Calu3 (cell line): ENCODE measurements at regions not wholly inside any gene's neighbourhood (a gene's known extent, or its start where the extent isn't known, plus 50 kb on each side); places are given as distances from the start of the nearest gene placed in this dataset.

ENCODE experiments used
- BruUV-seq: library from RNA; stranded (reverse); fragments of 400-500 nt; replicated peaks from 2 replicates; lab custom pipeline; 2021; lab: Mats Ljungman, UMichigan
- CTCF ChIA-PET: fragments of 300-600 bp; sonication (Branson Sonifier 250); formaldehyde crosslinking; loops from one replicate; lab custom pipeline; 2022; ENCODE audit warnings: antibody characterized with exemption; lab: Charles Lee
- DNase-seq: peaks from one replicate; pipeline ENCODE4 v3.0.0; 2022
- H3K27ac Mint-ChIP-seq: one replicate; pipeline ENCODE4 v1.8.0; 2022; ENCODE audit warnings: mixed read lengths; ENCODE audit not compliant: unreplicated experiment
- H3K27me3 Mint-ChIP-seq: one replicate; pipeline ENCODE4 v1.8.0; 2022; ENCODE audit warnings: mixed read lengths; ENCODE audit not compliant: unreplicated experiment
- H3K36me3 Mint-ChIP-seq: one replicate; pipeline ENCODE4 v1.8.0; 2022; ENCODE audit warnings: mild to moderate bottlenecking, moderate library complexity, mixed read lengths; ENCODE audit not compliant: insufficient read depth, unreplicated experiment
- H3K4me1 Mint-ChIP-seq: one replicate; pipeline ENCODE4 v1.8.0; 2022; ENCODE audit warnings: mild to moderate bottlenecking, low read depth, mixed read lengths; ENCODE audit not compliant: unreplicated experiment
- H3K4me3 Mint-ChIP-seq: one replicate; pipeline ENCODE4 v1.8.0; 2022; ENCODE audit warnings: mild to moderate bottlenecking, low read depth, moderate library complexity, mixed read lengths; ENCODE audit not compliant: unreplicated experiment
- H3K9me3 Mint-ChIP-seq: one replicate; pipeline ENCODE4 v1.8.0; 2022; ENCODE audit warnings: low read depth, mixed read lengths; ENCODE audit not compliant: unreplicated experiment
- CTCF ChIP-seq: fragments of 200-600 bp; IDR thresholded peaks from one replicate; pipeline ENCODE4 v1.8.0; 2022; ENCODE audit warnings: antibody characterized with exemption; ENCODE audit not compliant: unreplicated experiment
- intact Hi-C: fragments of 100-400 bp; cut with micrococcal nuclease; formaldehyde crosslinking; loops from one replicate; pipeline ENCODE4 v1.10.0; 2022; ENCODE audit not compliant: unreplicated experiment

GRCh38 chr11:80297858-80298632 lies 857.2 kb upstream of the TENM4 start:
- peaks cover 9% of the 10 kb centered on the region for H3K9me3 Mint-ChIP-seq
- peaks cover 6% of the 10 kb centered on the region for H3K4me1 Mint-ChIP-seq
- intact Hi-C loops: no loop called here
- H3K4me3 Mint-ChIP-seq: no peak overlapping the region
- no peak overlapping the region for H3K27ac Mint-ChIP-seq
- CTCF ChIA-PET: no interaction called here
- H3K27me3 Mint-ChIP-seq: no peaks in the 10 kb centered on the region
- no peaks in the 10 kb centered on the region for H3K36me3 Mint-ChIP-seq
- DNase-seq: no peak
- TF ChIP-seq CTCF: no peak
- no TSS peak for BruUV-seq

DNA sequence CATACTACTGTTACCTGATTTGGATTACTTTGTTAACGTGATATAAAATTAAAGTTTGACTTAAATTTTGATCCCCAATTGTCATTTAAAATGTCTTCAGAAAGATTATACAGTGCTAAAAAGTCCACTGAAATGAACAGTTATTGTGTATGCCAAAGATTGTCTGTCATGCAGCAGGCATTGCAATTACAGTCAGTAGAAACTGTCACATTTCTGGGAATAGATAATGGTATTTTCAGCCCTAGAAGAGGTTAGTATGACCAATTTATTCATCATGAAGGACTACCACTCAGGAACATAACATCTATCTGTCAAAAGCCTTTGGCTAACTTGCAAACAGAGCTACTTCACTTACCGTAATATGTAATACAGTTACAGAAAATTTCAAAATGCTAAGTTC lies 852.5 kb upstream of the TENM4 start:
- no peak overlapping the region for H3K4me3 Mint-ChIP-seq
- no peak overlapping the region for H3K27ac Mint-ChIP-seq
- TF ChIP-seq CTCF: no peak
- H3K36me3 Mint-ChIP-seq: no peaks in the 10 kb centered on the region
- H3K9me3 Mint-ChIP-seq: peaks cover 6% of the 10 kb centered on the region
- CTCF ChIA-PET: interaction anchor here (0.5 kb wide), 1 partner anchor 1520 kb away, joined by 3 read pairs; no protein-coding TSS in a partner anchor
- intact Hi-C loops: no loop called here
- no peak for DNase-seq
- BruUV-seq: no TSS peak
- no peaks in the 10 kb centered on the region for H3K27me3 Mint-ChIP-seq
- H3K4me1 Mint-ChIP-seq: peaks cover 6% of the 10 kb centered on the region

DNA sequence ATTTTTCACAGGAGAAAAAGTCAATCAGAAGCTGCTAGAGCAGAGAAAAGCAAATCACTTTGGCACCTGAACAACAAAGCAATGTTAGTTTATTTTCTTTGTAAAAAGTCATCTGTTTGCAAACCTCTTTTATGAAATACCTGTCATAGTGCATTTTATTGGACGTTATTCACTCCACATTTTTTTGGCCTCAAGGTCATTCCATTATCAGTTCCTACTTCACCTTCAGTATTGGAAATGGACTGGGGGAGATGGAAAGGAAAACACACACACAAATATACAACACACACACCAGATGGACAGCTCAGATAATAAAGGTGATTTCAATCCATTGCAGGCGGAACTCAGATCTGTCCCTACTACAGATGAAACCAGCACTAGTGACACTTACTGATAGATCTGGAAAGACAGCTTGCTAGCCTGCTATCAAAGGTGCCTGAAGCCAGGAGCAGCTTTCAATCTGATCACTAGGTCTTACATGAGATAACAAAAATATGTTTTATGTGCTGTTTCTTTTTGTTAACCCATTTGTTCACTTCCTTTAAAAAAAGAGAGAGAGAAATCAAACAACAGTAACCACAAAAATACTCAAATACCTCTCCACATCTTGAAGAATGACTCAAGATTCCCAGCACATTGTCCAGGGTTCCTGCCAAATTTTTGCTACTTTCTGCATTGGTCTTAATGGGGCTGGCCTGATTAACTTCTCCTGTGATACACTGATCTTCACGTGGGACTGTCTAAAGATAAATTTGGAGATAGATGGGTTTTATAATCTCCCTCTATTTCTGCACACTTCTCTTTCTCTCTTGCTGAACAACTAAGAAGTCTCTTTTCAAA lies 844.3 kb upstream of the TENM4 start:
- CTCF ChIA-PET: no interaction called here
- intact Hi-C loops: no loop called here
- Mint-ChIP-seq H3K27ac (no peak overlapping the region), H3K27me3 (no peaks in the 10 kb centered on the region), H3K4me3 (no peak overlapping the region), H3K9me3 (peaks cover 3% of the 10 kb centered on the region), H3K36me3 (no peaks in the 10 kb centered on the region), H3K4me1 (no peaks in the 10 kb centered on the region)
- TF ChIP-seq CTCF: no peak
- no peak for DNase-seq
- BruUV-seq: no TSS peak

GRCh38 chr11:80282643-80283042 lies 841.8 kb upstream of the TENM4 start:
- Mint-ChIP-seq H3K4me3 (no peak overlapping the region), H3K9me3 (no peaks in the 10 kb centered on the region), H3K27me3 (no peaks in the 10 kb centered on the region), H3K36me3 (no peaks in the 10 kb centered on the region), H3K4me1 (no peaks in the 10 kb centered on the region), H3K27ac (no peak overlapping the region)
- no peak for TF ChIP-seq CTCF
- intact Hi-C loops: no loop called here
- CTCF ChIA-PET: no interaction called here
- no TSS peak for BruUV-seq
- DNase-seq: no peak
